ENCODE measurements at regions not wholly inside any gene's neighbourhood (a gene's known extent, or its start where the extent isn't known, plus 50 kb on each side); places are given as distances from the start of the nearest gene placed in this dataset.

DNA sequence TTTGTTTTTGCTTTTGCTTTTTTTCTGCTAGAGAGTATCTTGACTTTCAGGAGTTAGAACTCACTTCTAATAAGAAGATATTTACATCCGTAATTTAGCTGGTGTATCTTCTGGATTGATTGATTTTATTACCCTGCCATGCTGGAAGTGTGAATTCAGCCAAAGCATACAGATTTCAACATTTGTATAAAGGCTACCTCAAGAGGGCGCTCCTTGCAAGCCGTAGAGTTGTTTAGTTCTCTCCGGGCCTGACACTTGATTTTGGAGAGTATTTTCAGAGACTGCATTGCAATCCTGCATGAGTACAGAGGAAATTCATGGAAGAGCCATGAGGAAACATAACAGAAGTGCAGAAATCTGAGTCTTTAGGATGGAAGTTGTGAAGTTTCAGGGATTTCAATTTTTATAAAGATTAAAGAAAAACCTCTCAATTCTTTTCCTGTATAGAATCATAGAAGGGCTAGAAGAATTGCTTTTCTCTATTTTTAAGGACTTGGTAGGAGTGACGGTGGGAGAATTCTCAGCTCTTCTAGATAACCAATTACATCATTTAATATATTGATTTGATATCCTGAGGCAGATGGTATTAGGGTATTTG lies 66.7 kb upstream of the TIAM2 start (continued):
- TF ChIP-seq, protein P1, sequence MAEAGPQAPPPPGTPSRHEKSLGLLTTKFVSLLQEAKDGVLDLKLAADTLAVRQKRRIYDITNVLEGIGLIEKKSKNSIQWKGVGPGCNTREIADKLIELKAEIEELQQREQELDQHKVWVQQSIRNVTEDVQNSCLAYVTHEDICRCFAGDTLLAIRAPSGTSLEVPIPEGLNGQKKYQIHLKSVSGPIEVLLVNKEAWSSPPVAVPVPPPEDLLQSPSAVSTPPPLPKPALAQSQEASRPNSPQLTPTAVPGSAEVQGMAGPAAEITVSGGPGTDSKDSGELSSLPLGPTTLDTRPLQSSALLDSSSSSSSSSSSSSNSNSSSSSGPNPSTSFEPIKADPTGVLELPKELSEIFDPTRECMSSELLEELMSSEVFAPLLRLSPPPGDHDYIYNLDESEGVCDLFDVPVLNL (IDR thresholded peaks at IDR 0.05; ENCODE audit: low read depth, low read length), result no peak
- TF ChIP-seq YBX1 (IDR thresholded peaks at IDR 0.05) (no peak), JUND (IDR thresholded peaks at IDR 0.05; ENCODE audit: low read depth, low read length) (no peak), MYB (IDR thresholded peaks at IDR 0.05; ENCODE audit: borderline replicate concordance, low read depth, low read length) (no peak)
- TF ChIP-seq, protein P2, sequence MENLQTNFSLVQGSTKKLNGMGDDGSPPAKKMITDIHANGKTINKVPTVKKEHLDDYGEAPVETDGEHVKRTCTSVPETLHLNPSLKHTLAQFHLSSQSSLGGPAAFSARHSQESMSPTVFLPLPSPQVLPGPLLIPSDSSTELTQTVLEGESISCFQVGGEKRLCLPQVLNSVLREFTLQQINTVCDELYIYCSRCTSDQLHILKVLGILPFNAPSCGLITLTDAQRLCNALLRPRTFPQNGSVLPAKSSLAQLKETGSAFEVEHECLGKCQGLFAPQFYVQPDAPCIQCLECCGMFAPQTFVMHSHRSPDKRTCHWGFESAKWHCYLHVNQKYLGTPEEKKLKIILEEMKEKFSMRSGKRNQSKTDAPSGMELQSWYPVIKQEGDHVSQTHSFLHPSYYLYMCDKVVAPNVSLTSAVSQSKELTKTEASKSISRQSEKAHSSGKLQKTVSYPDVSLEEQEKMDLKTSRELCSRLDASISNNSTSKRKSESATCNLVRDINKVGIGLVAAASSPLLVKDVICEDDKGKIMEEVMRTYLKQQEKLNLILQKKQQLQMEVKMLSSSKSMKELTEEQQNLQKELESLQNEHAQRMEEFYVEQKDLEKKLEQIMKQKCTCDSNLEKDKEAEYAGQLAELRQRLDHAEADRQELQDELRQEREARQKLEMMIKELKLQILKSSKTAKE (IDR thresholded peaks at IDR 0.05; ENCODE audit: low read depth, poor library complexity, severe bottlenecking), result peak; percentile 65

DNA sequence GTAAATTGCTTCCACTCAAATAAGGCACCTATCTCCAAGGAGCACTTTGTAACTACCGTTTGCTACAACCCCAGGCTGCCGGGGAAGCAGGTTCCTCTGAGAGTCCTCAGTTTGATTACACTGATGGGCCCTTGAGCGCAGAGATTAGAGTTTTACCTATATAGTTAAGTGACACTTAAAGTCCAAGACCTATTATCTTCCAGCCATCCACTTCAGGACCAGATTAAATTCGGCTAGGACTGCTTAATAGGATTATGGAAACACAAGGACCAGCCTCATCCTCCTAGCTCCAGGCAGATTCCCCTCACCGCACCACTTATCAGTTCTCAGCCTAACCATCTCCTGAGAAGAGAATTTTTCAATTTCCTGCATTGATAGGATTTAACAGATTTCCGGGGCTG lies 64.7 kb upstream of the TIAM2 start:
- ChIA-PET CTCF (interaction anchor here (1.1 to 12.0 kb wide), 7 partner anchors 63 to 1375 kb away, joined by 3 to 206 read pairs (median 23); no protein-coding TSS in a partner anchor), SMC1A (ENCODE audit: uncharacterized antibody, unreplicated experiment) (interaction anchor here (1.9 to 4.9 kb wide), 4 partner anchors 13 to 245 kb away, joined by 4 to 150 read pairs (median 14); no protein-coding TSS in a partner anchor), RAD21 (ENCODE audit: unreplicated experiment) (interaction anchor here (1.2 to 7.4 kb wide), 5 partner anchors 10 to 317 kb away, joined by 3 to 116 read pairs (median 24); no protein-coding TSS in a partner anchor), POLR2A (no interaction called here)
- no peak for FAIRE-seq
- Histone ChIP-seq H3K27ac (ENCODE audit: control insufficient read depth, insufficient read depth) (no peak overlapping the region), H3K9ac (ENCODE audit: control insufficient read depth, insufficient read depth, low read length) (no peak overlapping the region), H3K4me3 (no peak overlapping the region), H3K9me3 (replicated peaks; ENCODE audit: control insufficient read depth, insufficient read depth, low read length) (no peaks in the 10 kb centered on the region), H3K27me3 (replicated peaks in 1 of 2; ENCODE audit: control insufficient read depth in 2 of 2, insufficient read depth in 2 of 2, low read length in 1 of 2) (no peaks in the 10 kb centered on the region), H3K79me2 (ENCODE audit: control insufficient read depth, insufficient read depth, low read length) (no peaks in the 10 kb centered on the region), H3K4me1 (ENCODE audit: control insufficient read depth, insufficient read depth, low read length) (0 out of 2 replicates have a peak, but pooled peaks cover 2% of the 10 kb centered on the region), H2AFZ (ENCODE audit: control insufficient read depth, low read depth, low read length) (no peak overlapping the region), H3K4me2 (ENCODE audit: control insufficient read depth, insufficient read depth) (no peak overlapping the region), H3K36me3 (ENCODE audit: control insufficient read depth in 2 of 2, insufficient read depth in 2 of 2, low read length in 1 of 2) (no peaks in the 10 kb centered on the region), H4K20me1 (ENCODE audit: control insufficient read depth, insufficient read depth) (no peaks in the 10 kb centered on the region)
- no peak for ATAC-seq
- in situ Hi-C loops (cut with MboI), result loop anchor here (5.0 kb wide), 1 partner anchor 242 kb away; no protein-coding TSS in a partner anchor
- no peak for DNase-seq (ENCODE audit: low read depth, low spot score)
- BruUV-seq (replicated peaks), result no TSS peak
- intact Hi-C loops (cut with micrococcal nuclease; ENCODE audit: unreplicated experiment), result no loop called here
- 95% methylated on average over 6 of the region's 6 CpGs for WGBS (ENCODE audit: insufficient coverage, insufficient replicate concordance, low lambda C conversion rate, missing lambda C conversion rate)
- TF ChIP-seq BHLHE40 (IDR thresholded peaks at IDR 0.05; ENCODE audit: borderline replicate concordance in 1 of 2, low read depth in 2 of 2, low read length in 1 of 2) (no peak), RCOR1 (conservative IDR thresholded peaks at IDR 0.05; ENCODE audit: low read depth, low read length) (no peak), SRF (IDR thresholded peaks at IDR 0.05; ENCODE audit: low read depth in 2 of 2, low read length in 2 of 2) (no peak), POLR2AphosphoS2 (IDR thresholded peaks at IDR 0.05; ENCODE audit: low read depth, low read length) (no peak), SMAD1 (IDR thresholded peaks at IDR 0.05; ENCODE audit: low read depth, partially characterized antibody) (no peak), POLR2A (IDR thresholded peaks at IDR 0.05; ENCODE audit: low read depth, low read length) (no peak), ESRRA (IDR thresholded peaks at IDR 0.05; ENCODE audit: low read length) (no peak), STAT1 (conservative IDR thresholded peaks at IDR 0.05) (no peak), NFYA (IDR thresholded peaks at IDR 0.05; ENCODE audit: borderline replicate concordance, low read depth, low read length) (no peak)
- TF ChIP-seq, protein P3, sequence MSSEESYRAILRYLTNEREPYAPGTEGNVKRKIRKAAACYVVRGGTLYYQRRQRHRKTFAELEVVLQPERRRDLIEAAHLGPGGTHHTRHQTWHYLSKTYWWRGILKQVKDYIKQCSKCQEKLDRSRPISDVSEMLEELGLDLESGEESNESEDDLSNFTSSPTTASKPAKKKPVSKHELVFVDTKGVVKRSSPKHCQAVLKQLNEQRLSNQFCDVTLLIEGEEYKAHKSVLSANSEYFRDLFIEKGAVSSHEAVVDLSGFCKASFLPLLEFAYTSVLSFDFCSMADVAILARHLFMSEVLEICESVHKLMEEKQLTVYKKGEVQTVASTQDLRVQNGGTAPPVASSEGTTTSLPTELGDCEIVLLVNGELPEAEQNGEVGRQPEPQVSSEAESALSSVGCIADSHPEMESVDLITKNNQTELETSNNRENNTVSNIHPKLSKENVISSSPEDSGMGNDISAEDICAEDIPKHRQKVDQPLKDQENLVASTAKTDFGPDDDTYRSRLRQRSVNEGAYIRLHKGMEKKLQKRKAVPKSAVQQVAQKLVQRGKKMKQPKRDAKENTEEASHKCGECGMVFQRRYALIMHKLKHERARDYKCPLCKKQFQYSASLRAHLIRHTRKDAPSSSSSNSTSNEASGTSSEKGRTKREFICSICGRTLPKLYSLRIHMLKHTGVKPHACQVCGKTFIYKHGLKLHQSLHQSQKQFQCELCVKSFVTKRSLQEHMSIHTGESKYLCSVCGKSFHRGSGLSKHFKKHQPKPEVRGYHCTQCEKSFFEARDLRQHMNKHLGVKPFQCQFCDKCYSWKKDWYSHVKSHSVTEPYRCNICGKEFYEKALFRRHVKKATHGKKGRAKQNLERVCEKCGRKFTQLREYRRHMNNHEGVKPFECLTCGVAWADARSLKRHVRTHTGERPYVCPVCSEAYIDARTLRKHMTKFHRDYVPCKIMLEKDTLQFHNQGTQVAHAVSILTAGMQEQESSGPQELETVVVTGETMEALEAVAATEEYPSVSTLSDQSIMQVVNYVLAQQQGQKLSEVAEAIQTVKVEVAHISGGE (CRISPR knock-in tag; IDR thresholded peaks at IDR 0.05), result no peak

Data from GM12878 (cell line).